ENCODE measurements at regions not wholly inside any gene's neighbourhood (a gene's known extent, or its start where the extent isn't known, plus 50 kb on each side); places are given as distances from the start of the nearest gene placed in this dataset.

- in situ Hi-C loops (cut with MboI; ENCODE audit: low sequenced_read_pairs, unreplicated experiment): no loop called here
- no peak for TF ChIP-seq CTCF (IDR thresholded peaks at IDR 0.05; ENCODE audit: borderline replicate concordance, control extremely low read depth, extremely low read depth, insufficient read depth, missing control alignments)
- no peak for DNase-seq (ENCODE audit: low spot score)
Measured at GRCh38 chr2:173458991-173459780, 104.5 kb downstream of the CDCA7 start.

- DNase-seq (ENCODE audit: low spot score): no peak
- in situ Hi-C loops (cut with MboI; ENCODE audit: low sequenced_read_pairs, unreplicated experiment): no loop called here
- no peak for TF ChIP-seq CTCF (IDR thresholded peaks at IDR 0.05; ENCODE audit: borderline replicate concordance, control extremely low read depth, extremely low read depth, insufficient read depth, missing control alignments)
Measured at GRCh38 chr2:173462892-173463840, 108.5 kb downstream of the CDCA7 start.

- DNase-seq (ENCODE audit: low spot score): no peak
- no peak for TF ChIP-seq CTCF (IDR thresholded peaks at IDR 0.05; ENCODE audit: borderline replicate concordance, control extremely low read depth, extremely low read depth, insufficient read depth, missing control alignments)
- in situ Hi-C loops (cut with MboI; ENCODE audit: low sequenced_read_pairs, unreplicated experiment): no loop called here
Measured at GRCh38 chr2:173463846-173464245, 109.2 kb downstream of the CDCA7 start.

- no peak for TF ChIP-seq CTCF (IDR thresholded peaks at IDR 0.05; ENCODE audit: borderline replicate concordance, control extremely low read depth, extremely low read depth, insufficient read depth, missing control alignments)
- in situ Hi-C loops (cut with MboI; ENCODE audit: low sequenced_read_pairs, unreplicated experiment): no loop called here
- DNase-seq (ENCODE audit: low spot score): no peak
Measured at GRCh38 chr2:173467751-173468150, 113.1 kb downstream of the CDCA7 start.

GRCh38 chr2:173468266-173468793 is 113.7 kb downstream of the CDCA7 start:
- no peak for TF ChIP-seq CTCF (IDR thresholded peaks at IDR 0.05; ENCODE audit: borderline replicate concordance, control extremely low read depth, extremely low read depth, insufficient read depth, missing control alignments)
- in situ Hi-C loops (cut with MboI; ENCODE audit: low sequenced_read_pairs, unreplicated experiment): no loop called here
- no peak for DNase-seq (ENCODE audit: low spot score)

GRCh38 chr2:173472112-173472511 is 117.4 kb downstream of the CDCA7 start:
- DNase-seq (ENCODE audit: low spot score): no peak
- in situ Hi-C loops (cut with MboI; ENCODE audit: low sequenced_read_pairs, unreplicated experiment): no loop called here
- no peak for TF ChIP-seq CTCF (IDR thresholded peaks at IDR 0.05; ENCODE audit: borderline replicate concordance, control extremely low read depth, extremely low read depth, insufficient read depth, missing control alignments)

Measured in GM13976 (cell line).